GM12878 (cell line): ENCODE measurements at regions not wholly inside any gene's neighbourhood (a gene's known extent, or its start where the extent isn't known, plus 50 kb on each side); places are given as distances from the start of the nearest gene placed in this dataset.

ENCODE experiments used
- ATAC-seq: fragments of 200-7000 bp; cut with Tn5 transposase; 3 replicates; pipeline ENCODE4 v1.9.1; 2020; ENCODE audit warnings: mild to moderate bottlenecking, moderate library complexity
- BruUV-seq: library from RNA; stranded (reverse); fragments of 400-500 nt; replicated peaks from 2 replicates; lab custom pipeline; 2021; lab: Mats Ljungman, UMichigan
- CTCF ChIA-PET: fragments of 300-600 bp; sonication (Branson Sonifier 250); formaldehyde crosslinking; extraction: SDS; loops from one replicate; lab custom pipeline; 2021; ENCODE audit warnings: inconsistent platforms; lab: Yijun Ruan, JAX
- POLR2A ChIA-PET: fragments of 350-600 bp; formaldehyde crosslinking; extraction: SDS; loops from one replicate; lab custom pipeline; 2021; ENCODE audit warnings: inconsistent platforms; lab: Charles Lee
- RAD21 ChIA-PET: fragments of 300-600 bp; sonication (Branson Sonifier 250); formaldehyde crosslinking; loops from one replicate; lab custom pipeline; 2023; ENCODE audit warnings: antibody characterized with exemption; ENCODE audit not compliant: unreplicated experiment; lab: Charles Lee
- SMC1A ChIA-PET: fragments of 300-600 bp; sonication (Branson Sonifier 250); formaldehyde crosslinking; loops from one replicate; lab custom pipeline; 2023; ENCODE audit not compliant: unreplicated experiment, uncharacterized antibody; lab: Charles Lee
- DNase-seq: peaks from one replicate; pipeline ENCODE4 v3.0.0-alpha.2; 2011; ENCODE audit warnings: low read depth, low spot score
- FAIRE-seq: peaks from 3 replicates; lab custom pipeline; 2011; peaks lifted over from hg19 to GRCh38; lab: Jason Lieb, UNC
- H2AFZ ChIP-seq: 2 replicates; pipeline ENCODE4 v1.6.0; 2011; ENCODE audit warnings: low read depth, low read length, control low read depth; ENCODE audit not compliant: control insufficient read depth
- H3K27ac ChIP-seq: 2 replicates; pipeline ENCODE4 v1.5.1; 2011; ENCODE audit warnings: control low read depth; ENCODE audit not compliant: control insufficient read depth, insufficient read depth
- H3K27me3 ChIP-seq, 2 experiments: replicated peaks in 1 of 2; 2 replicates each; pipeline versions ENCODE4 v1.6.0 to v1.6.1; 2011; ENCODE audit warnings: low read length in 1 of 2; ENCODE audit not compliant: control insufficient read depth in 2 of 2, insufficient read depth in 2 of 2
- H3K36me3 ChIP-seq, 2 experiments: 2 replicates each; pipeline ENCODE4 v1.5.1; 2011; ENCODE audit warnings: low read length in 1 of 2; ENCODE audit not compliant: control insufficient read depth in 2 of 2, insufficient read depth in 2 of 2
- H3K4me1 ChIP-seq: 2 replicates; pipeline ENCODE4 v1.6.1; 2011; ENCODE audit warnings: mild to moderate bottlenecking, low read length, moderate library complexity, mixed read lengths; ENCODE audit not compliant: control insufficient read depth, insufficient read depth
- H3K4me2 ChIP-seq: 2 replicates; pipeline ENCODE4 v1.6.0; 2011; ENCODE audit warnings: control low read depth; ENCODE audit not compliant: control insufficient read depth, insufficient read depth
- H3K4me3 ChIP-seq: fragments of 200-600 bp; sonication (generic); 2 replicates; pipeline ENCODE4 v1.5.1; 2016
- H3K79me2 ChIP-seq: 2 replicates; pipeline ENCODE4 v1.6.0; 2011; ENCODE audit warnings: low read length; ENCODE audit not compliant: control insufficient read depth, insufficient read depth
- H3K9ac ChIP-seq: 2 replicates; pipeline ENCODE4 v1.8.0; 2011; ENCODE audit warnings: low read length, control low read depth, mixed read lengths; ENCODE audit not compliant: control insufficient read depth, insufficient read depth
- H3K9me3 ChIP-seq: replicated peaks from 3 replicates; pipeline ENCODE4 v1.5.1; 2011; ENCODE audit warnings: mild to moderate bottlenecking, low read length; ENCODE audit not compliant: control insufficient read depth, insufficient read depth
- H4K20me1 ChIP-seq: 2 replicates; pipeline ENCODE4 v1.6.0; 2011; ENCODE audit not compliant: control insufficient read depth, insufficient read depth
- BHLHE40 ChIP-seq, 2 experiments: fragments of 450-650 bp in 1 of 2; IDR thresholded peaks; 2 replicates each; pipeline ENCODE4 v1.6.1; 2011 to 2017; ENCODE audit warnings: low read depth in 2 of 2, borderline replicate concordance in 1 of 2, improper control_type of control experiment in 1 of 2, low read length in 1 of 2, mild to moderate bottlenecking in 1 of 2
- CUX1 ChIP-seq: IDR thresholded peaks from 2 replicates; pipeline ENCODE4 v1.6.1; 2012; ENCODE audit warnings: improper control_type of control experiment, low read depth, low read length; ENCODE audit not compliant: insufficient replicate concordance
- HDAC6 ChIP-seq: fragments of 200-600 bp; sonication (generic); IDR thresholded peaks from one replicate; pipeline ENCODE4 v1.8.0; 2017; ENCODE audit warnings: antibody characterized with exemption; ENCODE audit not compliant: unreplicated experiment
- MEF2B ChIP-seq: fragments of 450-650 bp; IDR thresholded peaks from 2 replicates; pipeline ENCODE4 v1.6.1; 2018; ENCODE audit warnings: mild to moderate bottlenecking, moderate library complexity; ENCODE audit not compliant: partially characterized antibody, poor library complexity, severe bottlenecking
- NR2F1 ChIP-seq: fragments of 450-650 bp; conservative IDR thresholded peaks from 2 replicates; pipeline ENCODE4 v1.6.1; 2017; ENCODE audit warnings: mild to moderate bottlenecking
- WGBS: methylation state at CpG from one replicate; pipeline ENCODE4 v1.1.6; 2016; ENCODE audit warnings: low lambda C conversion rate; ENCODE audit not compliant: insufficient replicate concordance, insufficient coverage; ENCODE audit errors: missing lambda C conversion rate; 5-methylcytosine and 5-hydroxymethylcytosine counted together
- in situ Hi-C: fragments of 300-500 bp; cut with MboI; formaldehyde crosslinking; loops from 9 replicates; pipeline ENCODE4 v1.14.3; 2018; ENCODE audit warnings: mixed read lengths
- intact Hi-C: fragments of 100-400 bp; cut with micrococcal nuclease; formaldehyde crosslinking; loops from one replicate; pipeline ENCODE4 v1.14.2; 2022; ENCODE audit not compliant: unreplicated experiment

GRCh38 chr11:119512369-119512768 is 89.4 kb upstream of the THY1 start:
- ATAC-seq (peak; percentile 82), FAIRE-seq (no peak), DNase-seq (peak; percentile 34)
- Histone ChIP-seq H3K79me2 (no peaks in the 10 kb centered on the region), H3K9me3 (no peaks in the 10 kb centered on the region), H3K4me1 (peaks cover 20% of the 10 kb centered on the region), H3K36me3 (no peaks in the 10 kb centered on the region), H3K27ac (no peak overlapping the region), H3K27me3 (peaks cover 0 to 3% of the 10 kb centered on the region in 2 experiments; a peak in 2 of 4 replicates), H3K4me3 (no peak overlapping the region), H2AFZ (no peak overlapping the region), H3K4me2 (no peak overlapping the region), H3K9ac (no peak overlapping the region), H4K20me1 (no peaks in the 10 kb centered on the region)
- in situ Hi-C loops (no loop called here), intact Hi-C loops (no loop called here)
- 0% methylated on average over 3 of the region's 3 CpGs for WGBS
- ChIA-PET POLR2A (interaction anchor here (0.5 to 2.3 kb wide), 6 partner anchors 13 to 933 kb away, joined by 3 to 7 read pairs (median 3); partner anchors contain the start of gene HINFP), CTCF (interaction anchor here (0.7 to 7.2 kb wide), 6 partner anchors 11 to 791 kb away, joined by 3 to 41 read pairs (median 4); no protein-coding TSS in a partner anchor), SMC1A (interaction anchor here (1.0 to 2.3 kb wide), 4 partner anchors 11 to 21 kb away, joined by 3 to 12 read pairs (median 8); no protein-coding TSS in a partner anchor), RAD21 (interaction anchor here (0.7 to 2.2 kb wide), 6 partner anchors 11 to 162 kb away, joined by 4 to 7 read pairs (median 5); no protein-coding TSS in a partner anchor)
- no TSS peak for BruUV-seq
- TF ChIP-seq HDAC6, result no peak
- TF ChIP-seq BHLHE40 (IDR thresholded peaks at IDR 0.05; ENCODE audit: borderline replicate concordance in 1 of 2, low read depth in 2 of 2, low read length in 1 of 2), result 0 out of 4 replicates have a peak, but pooled peaks of 1 of the 2 experiments have one; percentile 7
- TF ChIP-seq MEF2B, result peak; percentile 87
- TF ChIP-seq CUX1, result no peak
- peak; percentile 28; the same call in 1 of the 2 replicates for TF ChIP-seq NR2F1
